Ovary (tissue), 7 donors: ENCODE measurements at regions not wholly inside any gene's neighbourhood (a gene's known extent, or its start where the extent isn't known, plus 50 kb on each side); places are given as distances from the start of the nearest gene placed in this dataset.

ENCODE experiments used
- DNase-seq, 5 donors: peaks; one replicate each; pipeline ENCODE4 v3.0.0-alpha.2; 2019 to 2020
- H3K27ac ChIP-seq, 2 donors: fragments of 200-600 bp; one replicate each; pipeline versions ENCODE4 v1.5.1 to v1.8.0; 2019 to 2022
- H3K27me3 ChIP-seq: fragments of 200-600 bp; one replicate; pipeline ENCODE4 v1.8.0; 2022
- H3K36me3 ChIP-seq: fragments of 200-600 bp; sonication (generic); one replicate; pipeline ENCODE4 v1.5.1; 2019
- H3K4me1 ChIP-seq: one replicate; pipeline ENCODE4 v1.8.1; 2013; ENCODE audit warnings: mild to moderate bottlenecking, moderate library complexity; ENCODE audit not compliant: insufficient read depth
- H3K4me3 ChIP-seq: fragments of 200-600 bp; sonication (generic); one replicate; pipeline ENCODE4 v1.5.1; 2017
- H3K9me3 ChIP-seq, 2 donors: fragments of 200-600 bp in 1 of 2; sonication (generic) in 1 of 2; one replicate each; pipeline versions ENCODE4 v1.5.1 to v1.8.1; 2013 to 2019; ENCODE audit warnings: mild to moderate bottlenecking in 1 of 2, moderate library complexity in 1 of 2
- EP300 ChIP-seq: sonication (generic); formaldehyde crosslinking; IDR thresholded peaks from one replicate; pipeline ENCODE4 v1.6.1; 2017; ENCODE audit warnings: antibody characterized with exemption
- POLR2A ChIP-seq: fragments of 450-650 bp; IDR thresholded peaks from one replicate; pipeline ENCODE4 v1.6.1; 2017; ENCODE audit warnings: antibody characterized with exemption, mild to moderate bottlenecking, moderate library complexity
- WGBS, 3 donors: extraction: QIAGEN DNeasy Blood & Tissue Kit in 1 of 3; methylation state at CpG; one replicate each; pipeline versions ENCODE4 v1.1.5 to v1.1.7; 2013 to 2017; 5-methylcytosine and 5-hydroxymethylcytosine counted together
- intact Hi-C, 4 donors: fragments of 100-400 bp; cut with DNase I; formaldehyde crosslinking; loops; one replicate each; pipeline versions ENCODE4 v1.11.0 to v1.15.1; 2022 to 2023
- TF ChIP-seq, protein P1 (sequence below), 3 donors: fragments of 450-650 bp in 2 of 3; fragments of 200-600 bp in 1 of 3; IDR thresholded peaks; one replicate each; pipeline versions ENCODE4 v1.5.1 to v1.8.0; 2016 to 2022; ENCODE audit warnings: antibody characterized with exemption in 3 of 3, mild to moderate bottlenecking in 1 of 3
- donor health status: DM: no; HTN: no; CAD: no; lungs with moderate emphysema.
- donor health status: DM: no; HTN: no; CAD: no.
- donor health status: Bipolar disorder and iron deficiency.
- donor health status: DM: no; HTN: no; CAD: no.
- donor health status: DM: yes; HTN: yes; CAD: no.

DNA sequence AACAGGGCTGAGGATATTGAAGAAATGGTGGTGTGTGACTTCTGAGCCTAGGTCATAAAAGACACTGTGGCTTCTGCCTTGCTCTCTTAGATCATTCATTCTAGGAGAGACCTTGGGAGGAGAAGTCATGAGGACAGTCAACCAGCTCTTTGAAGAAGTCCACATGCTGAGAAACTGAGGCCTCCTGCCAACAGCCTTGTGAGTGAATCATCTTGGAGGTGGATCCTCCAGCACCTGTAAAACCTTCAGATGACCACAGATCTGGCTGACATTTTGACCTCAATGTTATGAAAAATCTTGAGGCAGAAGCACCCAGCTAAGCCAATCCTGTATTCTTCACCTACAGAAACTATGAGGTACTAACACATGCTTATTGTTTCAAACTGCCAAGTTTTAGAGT lies 165.9 kb downstream of the CARTPT start:
- DNase-seq: no peak

DNA sequence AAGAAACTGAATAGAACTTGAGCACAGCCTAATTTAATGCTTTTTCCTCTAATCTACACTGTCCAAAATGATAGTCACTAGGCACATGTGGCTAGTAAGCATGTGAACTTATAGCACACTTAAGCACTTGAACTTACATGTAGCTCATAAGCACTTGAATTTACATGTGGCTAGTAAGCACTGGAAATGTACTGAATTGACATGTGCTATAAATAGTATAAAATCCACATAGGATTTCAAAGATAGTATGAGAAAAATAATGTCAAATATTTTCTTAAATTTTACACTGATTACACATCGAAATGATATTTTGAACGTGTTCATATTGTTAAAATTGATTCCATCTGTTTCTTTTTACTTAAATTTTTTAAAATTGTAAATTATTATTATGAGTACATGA lies 167.3 kb downstream of the CARTPT start:
- no peaks in the 10 kb centered on the region for H3K9me3 ChIP-seq
- H3K27me3 ChIP-seq: no peaks in the 10 kb centered on the region
- H3K27ac ChIP-seq: no peak overlapping the region
- DNase-seq: no peak
- H3K36me3 ChIP-seq: no peaks in the 10 kb centered on the region
- H3K4me1 ChIP-seq: no peaks in the 10 kb centered on the region
- H3K4me3 ChIP-seq: no peak overlapping the region
- TF ChIP-seq POLR2A (no peak), EP300 (no peak)
- TF ChIP-seq, protein P1, sequence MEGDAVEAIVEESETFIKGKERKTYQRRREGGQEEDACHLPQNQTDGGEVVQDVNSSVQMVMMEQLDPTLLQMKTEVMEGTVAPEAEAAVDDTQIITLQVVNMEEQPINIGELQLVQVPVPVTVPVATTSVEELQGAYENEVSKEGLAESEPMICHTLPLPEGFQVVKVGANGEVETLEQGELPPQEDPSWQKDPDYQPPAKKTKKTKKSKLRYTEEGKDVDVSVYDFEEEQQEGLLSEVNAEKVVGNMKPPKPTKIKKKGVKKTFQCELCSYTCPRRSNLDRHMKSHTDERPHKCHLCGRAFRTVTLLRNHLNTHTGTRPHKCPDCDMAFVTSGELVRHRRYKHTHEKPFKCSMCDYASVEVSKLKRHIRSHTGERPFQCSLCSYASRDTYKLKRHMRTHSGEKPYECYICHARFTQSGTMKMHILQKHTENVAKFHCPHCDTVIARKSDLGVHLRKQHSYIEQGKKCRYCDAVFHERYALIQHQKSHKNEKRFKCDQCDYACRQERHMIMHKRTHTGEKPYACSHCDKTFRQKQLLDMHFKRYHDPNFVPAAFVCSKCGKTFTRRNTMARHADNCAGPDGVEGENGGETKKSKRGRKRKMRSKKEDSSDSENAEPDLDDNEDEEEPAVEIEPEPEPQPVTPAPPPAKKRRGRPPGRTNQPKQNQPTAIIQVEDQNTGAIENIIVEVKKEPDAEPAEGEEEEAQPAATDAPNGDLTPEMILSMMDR (IDR thresholded peaks at IDR 0.05): no peak
- 75 to 88% (median 85%) methylated on average over 2 of the region's 2 CpGs for WGBS, 3 donors
- intact Hi-C loops: no loop called here

More for the DNA sequence above, 165.9 kb downstream of the CARTPT start:
- H3K36me3 ChIP-seq: no peaks in the 10 kb centered on the region
- TF ChIP-seq EP300 (no peak), POLR2A (no peak)
- TF ChIP-seq, protein P1 (IDR thresholded peaks at IDR 0.05): no peak
- no peaks in the 10 kb centered on the region for H3K9me3 ChIP-seq
- intact Hi-C loops: no loop called here
- no peak overlapping the region for H3K27ac ChIP-seq
- no peak overlapping the region for H3K4me3 ChIP-seq
- no peaks in the 10 kb centered on the region for H3K27me3 ChIP-seq
- no peaks in the 10 kb centered on the region for H3K4me1 ChIP-seq

DNA sequence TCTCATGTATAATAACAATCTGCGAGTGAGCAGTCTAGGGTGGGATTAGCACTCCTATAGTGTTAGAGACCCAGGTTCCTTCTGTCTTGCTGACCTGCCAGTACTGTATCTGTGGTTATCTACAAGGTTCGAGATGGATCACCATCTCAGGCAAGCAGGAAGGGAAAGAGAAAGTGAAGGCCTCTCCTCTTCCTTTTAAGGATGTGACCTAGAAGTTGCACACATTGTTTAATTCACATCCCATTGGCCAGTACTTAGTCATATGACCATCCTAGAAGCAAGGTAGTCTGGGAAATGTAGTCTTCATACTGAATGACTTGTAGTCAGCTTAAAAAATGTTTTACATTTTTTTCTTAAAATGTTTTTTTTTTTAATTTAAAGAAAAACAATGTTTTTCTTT lies 168.6 kb downstream of the CARTPT start:
- intact Hi-C loops: no loop called here
- H3K9me3 ChIP-seq: no peaks in the 10 kb centered on the region
- WGBS, 3 donors: 60 to 65% (median 63%) methylated on average over 2 of the region's 2 CpGs
- TF ChIP-seq POLR2A (no peak), EP300 (no peak)
- TF ChIP-seq, protein P1 (IDR thresholded peaks at IDR 0.05): no peak
- DNase-seq: no peak
- H3K36me3 ChIP-seq: no peaks in the 10 kb centered on the region
- no peaks in the 10 kb centered on the region for H3K4me1 ChIP-seq
- H3K27me3 ChIP-seq: no peaks in the 10 kb centered on the region
- H3K27ac ChIP-seq: no peak overlapping the region
- no peak overlapping the region for H3K4me3 ChIP-seq

DNA sequence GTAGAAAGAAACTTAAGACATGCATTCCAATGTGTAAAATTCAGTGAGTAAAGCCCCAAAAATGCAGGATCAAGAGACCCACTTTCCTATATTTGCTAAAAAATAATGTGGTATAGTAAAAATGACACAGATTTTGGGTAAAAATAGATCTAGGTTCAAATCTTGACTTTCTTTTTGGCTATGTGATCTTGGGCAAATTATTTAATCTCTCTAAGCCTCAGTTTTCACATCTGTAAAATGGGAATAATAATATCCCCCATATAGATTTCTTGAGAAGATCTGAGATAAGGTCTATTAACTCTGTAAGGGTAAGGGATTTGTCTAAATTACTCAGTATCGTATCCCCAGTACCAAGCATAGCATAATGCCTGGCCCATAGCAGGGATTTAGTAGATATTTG lies 172.3 kb downstream of the CARTPT start:
- intact Hi-C loops: no loop called here
- Histone ChIP-seq H3K27me3 (no peaks in the 10 kb centered on the region), H3K36me3 (no peaks in the 10 kb centered on the region), H3K27ac (no peak overlapping the region), H3K9me3 (no peaks in the 10 kb centered on the region), H3K4me1 (no peaks in the 10 kb centered on the region), H3K4me3 (no peak overlapping the region)
- no peak for DNase-seq
- no peak for TF ChIP-seq EP300
- TF ChIP-seq POLR2A: no peak
- TF ChIP-seq, protein P1 (IDR thresholded peaks at IDR 0.05): no peak
- 95 to 97% (median 96%) methylated on average over 1 of the region's 1 CpG for WGBS, 3 donors

DNA sequence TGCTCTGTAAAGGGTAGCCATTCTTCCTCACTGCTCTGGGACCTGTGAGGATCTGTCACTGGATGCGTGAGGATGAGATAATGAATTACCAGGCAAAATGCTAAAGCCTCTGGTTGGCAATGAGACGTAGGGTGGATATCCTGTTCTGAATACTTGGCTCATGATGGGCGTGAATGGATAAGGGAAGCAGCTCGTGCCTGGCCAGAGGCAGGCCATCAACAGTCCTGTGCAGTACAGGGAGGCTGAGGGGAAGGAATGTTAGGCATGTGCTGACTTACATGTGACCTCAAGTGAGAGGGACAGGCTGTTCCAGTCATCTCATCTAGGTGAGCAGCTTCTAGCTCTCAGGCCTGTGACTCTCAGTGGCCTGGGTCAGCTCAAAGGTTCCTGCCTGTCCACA lies 172.8 kb downstream of the CARTPT start:
- 21 to 45% (median 33%) methylated on average over 4 of the region's 4 CpGs for WGBS, 3 donors
- no peaks in the 10 kb centered on the region for H3K4me1 ChIP-seq
- no peak for DNase-seq
- no peaks in the 10 kb centered on the region for H3K36me3 ChIP-seq
- H3K27me3 ChIP-seq: no peaks in the 10 kb centered on the region
- TF ChIP-seq POLR2A (no peak), EP300 (no peak)
- TF ChIP-seq, protein P1 (IDR thresholded peaks at IDR 0.05): no peak
- no peak overlapping the region for H3K4me3 ChIP-seq
- H3K27ac ChIP-seq: no peak overlapping the region
- intact Hi-C loops: no loop called here
- H3K9me3 ChIP-seq: no peaks in the 10 kb centered on the region
